A204.1 (cell line): ENCODE measurements at regions not wholly inside any gene's neighbourhood (a gene's known extent, or its start where the extent isn't known, plus 50 kb on each side); places are given as distances from the start of the nearest gene placed in this dataset.

Experiments used
- FAIRE-seq: peaks from 2 replicates; lab custom pipeline; 2012; peaks lifted over from hg19 to GRCh38; lab: Jason Lieb, UNC

GRCh38 chr1:38250356-38250755, 203.8 kb upstream of the POU3F1 start:
- FAIRE-seq = no peak

GRCh38 chr1:38249001-38249400, 202.4 kb upstream of the POU3F1 start:
- FAIRE-seq = no peak

- no peak for FAIRE-seq
Measured at GRCh38 chr1:38246955-38247952, 200.7 kb upstream of the POU3F1 start.

- no peak for FAIRE-seq
Measured at GRCh38 chr1:38244218-38244845, 197.7 kb upstream of the POU3F1 start.

GRCh38 chr1:38243106-38243505, 196.5 kb upstream of the POU3F1 start:
- no peak for FAIRE-seq

- no peak for FAIRE-seq
Measured at GRCh38 chr1:38242506-38242905, 195.9 kb upstream of the POU3F1 start.

GRCh38 chr1:38241594-38242334, 195.2 kb upstream of the POU3F1 start:
- FAIRE-seq = no peak

GRCh38 chr1:38240618-38241017, 194.0 kb upstream of the POU3F1 start:
- no peak for FAIRE-seq

GRCh38 chr1:38239258-38239835, 192.8 kb upstream of the POU3F1 start:
- FAIRE-seq = no peak

GRCh38 chr1:38238294-38238693, 191.7 kb upstream of the POU3F1 start:
- no peak for FAIRE-seq

GRCh38 chr1:38235705-38236104, 189.1 kb upstream of the POU3F1 start:
- no peak for FAIRE-seq

GRCh38 chr1:38231941-38232340, 185.3 kb upstream of the POU3F1 start:
- no peak for FAIRE-seq

GRCh38 chr1:38228718-38229117, 182.1 kb upstream of the POU3F1 start:
- no peak for FAIRE-seq

GRCh38 chr1:38225745-38226144, 179.2 kb upstream of the POU3F1 start:
- no peak for FAIRE-seq

- no peak for FAIRE-seq
Measured at GRCh38 chr1:38223391-38223790, 176.8 kb upstream of the POU3F1 start.

- FAIRE-seq = no peak
Measured at GRCh38 chr1:38222891-38223290, 176.3 kb upstream of the POU3F1 start.

- FAIRE-seq = no peak
Measured at GRCh38 chr1:38221006-38221649, 174.5 kb upstream of the POU3F1 start.

GRCh38 chr1:38217316-38217715, 170.7 kb upstream of the POU3F1 start:
- FAIRE-seq = no peak

- no peak for FAIRE-seq
Measured at GRCh38 chr1:38213646-38214434, 167.2 kb upstream of the POU3F1 start.

GRCh38 chr1:38210895-38211177, 164.2 kb upstream of the POU3F1 start:
- FAIRE-seq = no peak
